NCI-H1694 (cell line): ENCODE measurements at regions not wholly inside any gene's neighbourhood (a gene's known extent, or its start where the extent isn't known, plus 50 kb on each side); places are given as distances from the start of the nearest gene placed in this dataset.
A peak's percentile ranks its signal among the peaks of the same experiment; 100 is the strongest.
"Not testable (repeated sequence)": the region's sequence is repeated elsewhere in the genome, so short reads cannot be mapped to it uniquely, and the experiment has no call there.

Experiments used
- DNase-seq: peaks from one replicate; lab custom pipeline; 2025; lab: John Stamatoyannopoulos, UW

- DNase-seq = no peak
Observed at GRCh38 chr9:31467075-31467474, 917.4 kb upstream of the ACO1 start.

- no peak for DNase-seq
Observed at GRCh38 chr9:31470051-31470450, 914.4 kb upstream of the ACO1 start.

GRCh38 chr9:31471010-31471409 is 913.4 kb upstream of the ACO1 start:
- no peak for DNase-seq

GRCh38 chr9:31486630-31487029 is 897.8 kb upstream of the ACO1 start:
- no peak for DNase-seq

GRCh38 chr9:31490551-31491106 is 893.8 kb upstream of the ACO1 start:
- no peak for DNase-seq

- DNase-seq = no peak
Observed at GRCh38 chr9:31492229-31492628, 892.2 kb upstream of the ACO1 start.

- DNase-seq = no peak
Observed at GRCh38 chr9:31500422-31500821, 884.0 kb upstream of the ACO1 start.

- DNase-seq = no peak
Observed at GRCh38 chr9:31519011-31519410, 865.4 kb upstream of the ACO1 start.

GRCh38 chr9:31519424-31519823 is 865.0 kb upstream of the ACO1 start:
- DNase-seq = no peak

GRCh38 chr9:31519826-31520225 is 864.6 kb upstream of the ACO1 start:
- no peak for DNase-seq

GRCh38 chr9:31520301-31521085 is 864.0 kb upstream of the ACO1 start:
- DNase-seq = no peak

GRCh38 chr9:31535651-31536050 is 848.8 kb upstream of the ACO1 start:
- no peak for DNase-seq

GRCh38 chr9:31536471-31536870 is 848.0 kb upstream of the ACO1 start:
- no peak for DNase-seq

GRCh38 chr9:31541721-31542281 is 842.6 kb upstream of the ACO1 start:
- DNase-seq = no peak

- DNase-seq = peak; percentile 29
Observed at GRCh38 chr9:31542384-31543055, 841.9 kb upstream of the ACO1 start.

- DNase-seq = no peak
Observed at GRCh38 chr9:31554941-31555340, 829.5 kb upstream of the ACO1 start.

GRCh38 chr9:31556667-31557463 is 827.6 kb upstream of the ACO1 start:
- DNase-seq = no peak

GRCh38 chr9:31572190-31572589 is 812.3 kb upstream of the ACO1 start:
- not testable (repeated sequence) for DNase-seq

- DNase-seq = no peak
Observed at GRCh38 chr9:31573561-31573960, 810.9 kb upstream of the ACO1 start.

- no peak for DNase-seq
Observed at GRCh38 chr9:31574006-31574765, 810.3 kb upstream of the ACO1 start.

GRCh38 chr9:31582071-31582470 is 802.4 kb upstream of the ACO1 start:
- DNase-seq = no peak
